SH-SY5Y (cell line): ENCODE measurements at regions not wholly inside any gene's neighbourhood (a gene's known extent, or its start where the extent isn't known, plus 50 kb on each side); places are given as distances from the start of the nearest gene placed in this dataset.

ENCODE experiments used
- GATA2 ChIP-seq: IDR thresholded peaks from 2 replicates; pipeline ENCODE4 v1.6.1; 2011; ENCODE audit warnings: mild to moderate bottlenecking, low read depth, low read length
- GATA3 ChIP-seq: IDR thresholded peaks from 2 replicates; pipeline ENCODE4 v1.6.1; 2011; ENCODE audit warnings: low read depth, mild to moderate bottlenecking, low read length, moderate library complexity

- no peak for TF ChIP-seq GATA3
- no peak for TF ChIP-seq GATA2
These were observed 206.8 kb upstream of the TGFBR2 start for GRCh38 chr3:30399394-30400181.
